Skeletal muscle tissue (tissue), 3 donors: ENCODE measurements at regions not wholly inside any gene's neighbourhood (a gene's known extent, or its start where the extent isn't known, plus 50 kb on each side); places are given as distances from the start of the nearest gene placed in this dataset.
"Not testable (repeated sequence)": the region's sequence is repeated elsewhere in the genome, so short reads cannot be mapped to it uniquely, and the experiment has no call there.

Source experiments
- H3K27ac ChIP-seq: one replicate; pipeline ENCODE4 v1.7.0; 2013; ENCODE audit warnings: mild to moderate bottlenecking, low read depth, low read length, inconsistent platforms
- H3K27me3 ChIP-seq, 3 donors: one replicate each; pipeline ENCODE4 v1.7.0; 2013; ENCODE audit warnings: low read length in 3 of 3; ENCODE audit not compliant: control insufficient read depth in 3 of 3, insufficient read depth in 3 of 3
- H3K36me3 ChIP-seq, 3 donors: one replicate each; pipeline ENCODE4 v1.7.0; 2013; ENCODE audit warnings: low read length in 3 of 3; ENCODE audit not compliant: control insufficient read depth in 3 of 3, insufficient read depth in 3 of 3
- H3K4me1 ChIP-seq, 3 donors: one replicate each; pipeline ENCODE4 v1.7.0; 2013; ENCODE audit warnings: low read length in 3 of 3, mild to moderate bottlenecking in 3 of 3; ENCODE audit not compliant: control insufficient read depth in 3 of 3, insufficient read depth in 3 of 3
- H3K4me3 ChIP-seq, 3 donors: one replicate each; pipeline ENCODE4 v1.7.0; 2013; ENCODE audit warnings: low read length in 3 of 3
- H3K9ac ChIP-seq, 3 donors: one replicate each; pipeline ENCODE4 v1.7.0; 2013; ENCODE audit warnings: low read length in 3 of 3, mild to moderate bottlenecking in 3 of 3, moderate library complexity in 2 of 3, low read depth in 1 of 3
- H3K9me3 ChIP-seq, 3 donors: one replicate each; pipeline ENCODE4 v1.7.0; 2013; ENCODE audit warnings: low read length in 3 of 3; ENCODE audit not compliant: control insufficient read depth in 3 of 3
- donor health status: Osteomylitis.

DNA sequence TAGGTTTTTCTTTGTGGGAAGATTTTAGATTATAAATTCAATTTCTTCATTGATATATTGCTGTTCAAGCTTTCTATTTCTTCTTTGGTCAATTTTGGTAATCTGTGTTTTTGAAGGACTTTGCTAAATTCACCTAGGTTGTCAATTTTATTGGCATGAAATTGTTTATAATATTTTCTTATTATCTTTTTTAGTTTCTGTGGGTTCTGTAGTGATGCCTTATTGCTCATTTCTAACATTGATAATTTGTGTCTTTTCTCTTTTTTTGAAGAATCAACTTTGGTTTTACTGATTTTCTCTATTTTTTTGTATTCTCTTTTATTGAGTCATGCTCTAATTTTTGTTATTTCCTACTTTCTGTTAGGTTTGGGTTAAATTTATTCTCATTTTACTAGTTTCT lies 123.2 kb downstream of the ADSS2 start:
- Histone ChIP-seq H3K36me3 (no peaks in the 10 kb centered on the region), H3K27ac (no peak overlapping the region), H3K9me3 (no peaks in the 10 kb centered on the region), H3K4me3 (no peak overlapping the region), H3K4me1 (no peaks in the 10 kb centered on the region), H3K9ac (no peak overlapping the region), H3K27me3 (no peaks in the 10 kb centered on the region)

DNA sequence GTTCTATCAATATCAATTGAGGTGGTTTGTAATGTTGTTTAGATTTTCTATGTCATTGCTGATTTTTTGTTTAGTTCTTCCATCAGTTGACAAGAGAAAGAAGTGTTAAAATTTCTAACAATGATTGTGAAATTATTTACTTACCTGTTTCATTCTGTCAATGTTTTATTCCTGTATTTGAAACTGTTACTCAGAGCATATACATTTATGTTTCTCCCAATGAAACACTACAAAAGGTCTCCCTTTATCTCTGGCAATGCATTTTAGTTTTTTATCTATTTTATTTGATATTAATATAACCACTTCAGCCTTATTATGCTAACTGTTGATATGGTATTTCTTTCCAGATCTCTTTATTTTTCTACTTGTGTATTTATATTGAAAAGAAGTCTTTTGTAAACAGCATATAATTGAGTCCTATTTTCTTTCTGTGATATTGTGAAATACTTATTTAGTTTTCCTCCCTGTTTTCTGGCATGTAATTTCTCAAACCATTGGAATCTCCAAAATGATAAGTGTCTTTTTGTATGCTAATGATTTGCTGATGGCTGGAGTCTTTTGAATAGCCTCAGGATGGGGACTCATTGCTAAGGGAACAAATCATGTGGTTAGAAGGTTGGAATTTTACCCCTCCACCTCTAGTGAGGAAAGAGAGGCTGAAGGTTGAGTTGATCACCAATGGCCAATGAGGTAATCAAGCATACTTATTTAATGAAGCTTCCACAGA lies 122.0 kb downstream of the ADSS2 start:
- H3K9me3 ChIP-seq = no peaks in the 10 kb centered on the region
- no peaks in the 10 kb centered on the region for H3K36me3 ChIP-seq
- H3K27me3 ChIP-seq = no peaks in the 10 kb centered on the region
- no peak overlapping the region for H3K4me3 ChIP-seq
- no peak overlapping the region for H3K27ac ChIP-seq
- no peak overlapping the region for H3K9ac ChIP-seq
- H3K4me1 ChIP-seq = no peaks in the 10 kb centered on the region

DNA sequence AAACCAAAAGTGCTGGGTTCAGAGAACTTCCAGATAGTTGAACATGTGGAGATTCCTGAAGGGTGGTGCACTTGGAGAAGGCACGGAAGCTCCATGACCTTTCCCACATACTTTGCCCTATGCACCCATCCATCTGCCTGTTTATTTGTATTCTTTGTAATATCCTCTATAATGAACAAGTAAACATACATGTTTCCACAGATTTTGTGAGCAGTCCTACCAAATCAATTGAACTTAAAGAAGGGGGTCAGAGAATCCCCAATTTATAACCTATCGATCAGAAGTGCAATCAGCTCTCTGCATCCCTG lies 121.4 kb downstream of the ADSS2 start:
- H3K27me3 ChIP-seq = no peaks in the 10 kb centered on the region
- no peaks in the 10 kb centered on the region for H3K9me3 ChIP-seq
- no peaks in the 10 kb centered on the region for H3K4me1 ChIP-seq
- H3K9ac ChIP-seq = no peak overlapping the region
- H3K4me3 ChIP-seq = no peak overlapping the region
- no peak overlapping the region for H3K27ac ChIP-seq
- H3K36me3 ChIP-seq = no peaks in the 10 kb centered on the region

DNA sequence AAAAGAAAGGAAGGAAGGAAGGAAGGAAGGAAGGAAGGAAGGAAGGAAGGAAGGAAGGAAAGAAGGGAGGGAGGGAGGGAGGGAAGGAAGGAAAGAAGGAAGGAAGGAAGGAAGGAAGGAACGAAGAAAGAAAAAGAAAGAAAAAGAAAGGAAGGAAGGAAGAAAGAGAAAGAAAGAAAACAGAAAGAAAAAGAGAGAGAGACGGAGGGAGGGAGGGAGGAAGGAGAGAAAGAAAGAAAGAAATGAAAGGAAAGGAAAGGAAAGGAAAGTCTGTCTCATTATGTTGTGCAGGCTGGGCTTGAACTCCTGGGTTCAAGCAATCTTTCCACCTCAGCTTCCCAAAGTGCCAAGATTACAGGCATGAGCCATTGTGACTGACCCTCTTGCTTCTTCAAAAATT lies 118.9 kb downstream of the ADSS2 start:
- H3K4me1 ChIP-seq, H3K36me3 ChIP-seq, H3K9me3 ChIP-seq, H3K27me3 ChIP-seq, H3K9ac ChIP-seq, H3K4me3 ChIP-seq, H3K27ac ChIP-seq: not testable (repeated sequence)

DNA sequence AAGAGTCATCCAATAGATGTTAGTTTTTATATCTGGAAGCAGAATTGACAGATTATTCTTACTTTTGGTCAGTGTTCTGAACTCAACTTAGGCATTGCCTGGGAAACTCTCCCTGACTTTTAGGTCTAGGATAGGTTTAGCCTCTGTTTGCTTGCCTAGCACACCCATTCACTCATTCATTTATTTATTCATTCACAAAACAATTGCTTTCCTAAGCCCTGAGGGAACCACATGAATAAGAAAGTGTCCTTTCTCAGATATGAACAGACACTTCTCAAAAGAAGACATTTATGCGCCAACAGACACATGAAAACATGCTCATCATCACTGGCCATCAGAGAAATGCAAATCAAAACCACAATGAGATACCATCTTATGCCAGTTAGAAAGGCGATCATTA lies 117.4 kb downstream of the ADSS2 start:
- not testable (repeated sequence) for H3K4me3 ChIP-seq, H3K27ac ChIP-seq, H3K9ac ChIP-seq, H3K9me3 ChIP-seq, H3K4me1 ChIP-seq, H3K36me3 ChIP-seq, H3K27me3 ChIP-seq

DNA sequence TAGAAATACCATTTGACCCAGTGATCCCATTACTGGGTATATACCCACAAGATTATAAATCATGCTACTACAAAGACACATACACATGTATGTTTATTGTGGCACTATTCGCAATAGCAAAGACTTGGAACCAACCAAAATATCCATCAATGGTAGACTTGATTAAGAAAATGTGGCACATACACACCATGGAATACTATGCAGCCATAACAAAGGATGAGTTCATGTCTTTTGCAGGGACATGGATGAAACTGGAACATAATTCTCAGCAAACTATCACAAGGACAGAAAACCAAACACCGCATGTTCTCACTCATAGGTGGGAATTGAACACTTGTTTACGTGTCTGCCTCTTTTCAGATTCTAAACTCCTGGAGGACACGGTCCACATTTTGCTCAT lies 116.9 kb downstream of the ADSS2 start:
- H3K36me3 ChIP-seq, H3K9me3 ChIP-seq, H3K9ac ChIP-seq, H3K27me3 ChIP-seq, H3K27ac ChIP-seq, H3K4me1 ChIP-seq, H3K4me3 ChIP-seq: not testable (repeated sequence)

DNA sequence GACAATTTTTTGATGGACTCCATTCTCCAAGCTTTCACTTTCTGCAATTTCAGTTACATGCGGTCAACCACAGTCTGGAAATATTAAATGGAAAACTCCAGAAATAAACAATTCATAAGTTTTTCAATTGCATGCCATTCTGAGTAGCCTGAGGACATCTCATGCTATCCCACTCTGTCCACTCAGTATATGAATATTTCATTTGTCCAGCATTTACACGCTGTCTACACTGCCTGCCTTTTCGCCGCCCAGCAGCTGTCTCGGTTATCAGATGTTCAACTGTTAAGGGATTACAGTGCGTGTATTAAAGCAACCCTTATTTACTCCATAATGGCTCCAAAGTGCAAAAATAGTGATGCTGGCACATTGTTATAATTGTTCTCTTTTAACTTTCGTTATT lies 116.3 kb downstream of the ADSS2 start:
- Histone ChIP-seq H3K9ac (no peak overlapping the region), H3K27me3 (no peaks in the 10 kb centered on the region)

DNA sequence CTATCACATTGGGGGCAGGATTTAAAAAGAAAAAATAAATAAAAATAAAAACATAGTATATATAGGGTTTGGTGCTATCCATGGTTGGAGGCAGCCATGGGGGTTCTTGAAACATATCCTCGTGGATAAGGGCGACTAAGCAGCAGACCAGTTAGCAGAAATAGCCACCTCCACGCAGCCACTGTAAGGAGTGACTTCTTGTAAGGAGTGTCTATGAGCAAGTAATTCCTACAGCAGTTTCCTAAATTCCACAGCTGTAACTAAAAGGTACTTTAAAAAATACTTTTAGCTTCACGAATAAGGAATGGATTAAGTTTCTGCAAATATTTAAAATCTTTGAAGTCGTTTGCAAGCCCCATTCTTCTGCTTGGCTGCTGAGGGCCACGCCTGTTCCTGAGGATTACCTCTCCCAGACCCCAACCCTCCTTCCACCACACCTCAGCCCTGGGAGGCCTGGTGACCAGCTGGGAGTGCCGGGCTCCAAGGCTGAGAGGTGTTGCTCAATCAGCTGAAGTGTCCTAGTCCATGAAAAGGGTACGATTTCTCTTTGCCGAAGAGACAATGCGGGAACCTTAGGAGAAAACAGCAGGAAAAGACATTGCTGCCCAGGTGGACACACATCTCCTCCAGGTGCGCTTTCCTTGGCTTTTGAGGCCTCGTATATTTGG lies 115.3 kb downstream of the ADSS2 start:
- no peaks in the 10 kb centered on the region for H3K9me3 ChIP-seq
- no peak overlapping the region for H3K27ac ChIP-seq
- H3K36me3 ChIP-seq = no peaks in the 10 kb centered on the region
- no peaks in the 10 kb centered on the region for H3K4me1 ChIP-seq
- H3K4me3 ChIP-seq = no peak overlapping the region
- H3K27me3 ChIP-seq = no peaks in the 10 kb centered on the region
- no peak overlapping the region for H3K9ac ChIP-seq

More for the DNA sequence above, 116.3 kb downstream of the ADSS2 start:
- Histone ChIP-seq H3K9me3 (no peaks in the 10 kb centered on the region), H3K4me3 (no peak overlapping the region), H3K36me3 (no peaks in the 10 kb centered on the region), H3K4me1 (no peaks in the 10 kb centered on the region), H3K27ac (no peak overlapping the region)

DNA sequence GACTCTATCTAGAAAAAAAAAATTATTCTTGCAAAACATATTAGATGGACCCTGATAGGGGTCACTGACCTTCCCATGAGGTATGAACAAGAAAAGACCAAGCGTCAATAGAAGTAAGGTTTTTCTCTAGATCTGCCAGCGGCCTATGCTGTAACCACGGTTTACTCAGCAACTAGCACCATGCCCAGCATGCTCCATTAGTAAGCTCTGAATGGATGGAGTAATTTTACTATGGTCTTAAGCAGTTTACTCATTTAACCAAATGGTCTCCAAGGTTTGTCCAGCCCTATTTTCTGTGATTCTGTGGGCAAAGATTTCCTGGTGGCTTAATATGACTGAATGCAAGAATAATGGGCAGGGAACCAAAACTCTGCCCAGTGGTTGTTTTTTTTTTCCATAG lies 113.9 kb downstream of the ADSS2 start:
- no peaks in the 10 kb centered on the region for H3K9me3 ChIP-seq
- no peak overlapping the region for H3K4me3 ChIP-seq
- H3K36me3 ChIP-seq = no peaks in the 10 kb centered on the region
- no peaks in the 10 kb centered on the region for H3K4me1 ChIP-seq
- no peak overlapping the region for H3K9ac ChIP-seq
- H3K27me3 ChIP-seq = no peaks in the 10 kb centered on the region
- H3K27ac ChIP-seq = no peak overlapping the region

DNA sequence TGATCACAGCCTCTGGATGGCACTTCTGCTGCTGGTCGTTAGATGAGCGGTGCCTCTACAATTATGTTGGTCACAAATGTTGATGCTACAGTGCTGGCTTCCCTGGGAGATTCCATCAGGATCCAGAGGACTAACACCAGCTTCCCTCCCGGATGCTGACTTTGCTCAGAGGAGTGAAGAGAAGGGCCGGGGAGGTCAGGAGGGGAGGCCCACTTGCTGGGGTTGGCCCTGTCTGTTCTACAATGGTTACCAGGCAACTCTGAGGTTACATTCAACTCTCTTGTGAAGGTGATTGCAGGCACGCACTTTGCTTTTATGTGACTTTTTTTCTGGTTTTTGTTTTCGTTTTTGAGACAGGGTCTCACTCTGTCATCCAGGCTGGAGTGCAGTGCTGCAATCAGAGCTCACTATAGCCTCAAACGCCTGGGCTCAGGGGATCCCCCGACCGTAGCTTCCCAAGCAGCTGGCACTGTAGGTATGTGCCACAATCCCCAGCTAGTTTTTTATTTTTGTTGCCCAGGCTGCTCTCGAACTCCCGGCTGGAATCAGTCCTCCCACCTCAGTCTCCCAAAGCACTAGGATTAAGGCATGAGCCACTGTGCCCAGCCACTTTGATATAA lies 112.5 kb downstream of the ADSS2 start:
- H3K4me3 ChIP-seq = no peak overlapping the region
- no peaks in the 10 kb centered on the region for H3K27me3 ChIP-seq
- H3K4me1 ChIP-seq = no peaks in the 10 kb centered on the region
- no peak overlapping the region for H3K9ac ChIP-seq
- H3K27ac ChIP-seq = no peak overlapping the region
- no peaks in the 10 kb centered on the region for H3K36me3 ChIP-seq
- no peaks in the 10 kb centered on the region for H3K9me3 ChIP-seq
